Fibroblast of villous mesenchyme (primary cell): ENCODE measurements at regions not wholly inside any gene's neighbourhood (a gene's known extent, or its start where the extent isn't known, plus 50 kb on each side); places are given as distances from the start of the nearest gene placed in this dataset.

ENCODE experiments used
- DNase-seq: peaks from one replicate; pipeline ENCODE4 v3.0.0-alpha.2; 2010; ENCODE audit warnings: low read depth
- H3K4me3 ChIP-seq: 2 replicates; pipeline ENCODE4 v1.5.1; 2011; ENCODE audit warnings: low read depth, mild to moderate bottlenecking, low read length
- TF ChIP-seq, protein P1 (sequence below): IDR thresholded peaks from 2 replicates; pipeline ENCODE4 v1.5.1; 2012; ENCODE audit warnings: low read depth, mild to moderate bottlenecking, low read length; ENCODE audit not compliant: insufficient read depth

DNA sequence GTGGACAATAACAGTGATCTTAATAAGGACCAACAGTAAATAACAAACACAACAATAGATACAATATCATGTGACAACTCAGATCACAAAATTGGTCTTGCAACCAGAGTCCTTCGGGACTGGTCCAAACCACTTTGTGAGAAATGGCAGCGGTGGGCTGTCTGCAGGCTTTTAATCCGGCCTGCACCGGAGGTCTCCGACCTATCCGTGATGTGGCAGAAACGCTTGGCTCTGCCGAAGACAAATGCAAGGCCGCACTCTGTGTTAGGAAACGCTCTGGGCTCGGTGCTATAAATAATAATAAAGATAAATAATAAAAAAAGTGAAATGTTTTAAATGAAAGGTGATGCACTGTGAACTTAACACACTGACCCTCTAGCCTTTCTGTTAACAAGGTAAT, 810.6 kb upstream of the NR2F2 start:
- TF ChIP-seq, protein P1, sequence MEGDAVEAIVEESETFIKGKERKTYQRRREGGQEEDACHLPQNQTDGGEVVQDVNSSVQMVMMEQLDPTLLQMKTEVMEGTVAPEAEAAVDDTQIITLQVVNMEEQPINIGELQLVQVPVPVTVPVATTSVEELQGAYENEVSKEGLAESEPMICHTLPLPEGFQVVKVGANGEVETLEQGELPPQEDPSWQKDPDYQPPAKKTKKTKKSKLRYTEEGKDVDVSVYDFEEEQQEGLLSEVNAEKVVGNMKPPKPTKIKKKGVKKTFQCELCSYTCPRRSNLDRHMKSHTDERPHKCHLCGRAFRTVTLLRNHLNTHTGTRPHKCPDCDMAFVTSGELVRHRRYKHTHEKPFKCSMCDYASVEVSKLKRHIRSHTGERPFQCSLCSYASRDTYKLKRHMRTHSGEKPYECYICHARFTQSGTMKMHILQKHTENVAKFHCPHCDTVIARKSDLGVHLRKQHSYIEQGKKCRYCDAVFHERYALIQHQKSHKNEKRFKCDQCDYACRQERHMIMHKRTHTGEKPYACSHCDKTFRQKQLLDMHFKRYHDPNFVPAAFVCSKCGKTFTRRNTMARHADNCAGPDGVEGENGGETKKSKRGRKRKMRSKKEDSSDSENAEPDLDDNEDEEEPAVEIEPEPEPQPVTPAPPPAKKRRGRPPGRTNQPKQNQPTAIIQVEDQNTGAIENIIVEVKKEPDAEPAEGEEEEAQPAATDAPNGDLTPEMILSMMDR, result no peak

DNA sequence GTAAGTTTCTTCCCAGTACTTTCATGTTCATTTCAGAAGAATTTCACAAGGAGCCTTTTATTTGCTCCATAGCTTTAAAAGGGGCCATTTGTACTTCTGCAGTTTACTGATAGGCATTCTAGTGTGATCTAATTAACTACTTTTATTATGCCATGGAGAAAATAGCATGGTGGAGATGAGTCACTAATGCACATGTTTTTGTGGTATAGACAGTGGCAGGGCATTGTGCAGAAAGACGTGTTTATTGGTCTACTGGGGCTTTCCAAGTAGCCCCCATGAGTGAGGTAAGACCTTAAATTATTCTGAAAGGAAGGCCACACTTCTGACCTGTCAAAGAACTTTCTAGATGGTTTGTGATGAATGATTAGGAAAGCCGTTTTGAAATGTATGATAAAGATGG, 810.0 kb upstream of the NR2F2 start:
- DNase-seq, result peak; percentile 6
- H3K4me3 ChIP-seq, result no peak overlapping the region
- TF ChIP-seq, protein P1, result no peak

More for the DNA sequence above, 810.6 kb upstream of the NR2F2 start:
- no peak for DNase-seq
- H3K4me3 ChIP-seq, result no peak overlapping the region

DNA sequence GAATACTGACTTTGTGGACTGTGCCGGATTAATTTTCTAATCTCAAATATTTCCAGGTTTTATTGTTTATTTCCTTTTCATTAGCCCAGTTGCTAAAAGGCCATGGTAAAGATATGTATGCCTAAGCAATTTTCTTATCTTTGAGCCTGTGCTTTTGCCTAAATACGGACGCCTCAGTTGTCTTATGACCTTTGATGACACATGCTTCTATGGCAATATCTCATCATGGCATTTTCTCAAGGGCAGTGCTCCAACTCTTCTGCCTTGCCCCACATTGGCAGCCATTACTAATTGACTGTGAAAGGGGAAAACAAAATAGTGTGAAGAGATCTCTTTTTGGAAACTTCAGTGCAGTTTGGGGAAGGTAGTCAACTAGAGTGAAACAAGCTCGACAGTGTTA, 809.6 kb upstream of the NR2F2 start:
- H3K4me3 ChIP-seq, result no peak overlapping the region
- DNase-seq, result no peak
- TF ChIP-seq, protein P1, result no peak

DNA sequence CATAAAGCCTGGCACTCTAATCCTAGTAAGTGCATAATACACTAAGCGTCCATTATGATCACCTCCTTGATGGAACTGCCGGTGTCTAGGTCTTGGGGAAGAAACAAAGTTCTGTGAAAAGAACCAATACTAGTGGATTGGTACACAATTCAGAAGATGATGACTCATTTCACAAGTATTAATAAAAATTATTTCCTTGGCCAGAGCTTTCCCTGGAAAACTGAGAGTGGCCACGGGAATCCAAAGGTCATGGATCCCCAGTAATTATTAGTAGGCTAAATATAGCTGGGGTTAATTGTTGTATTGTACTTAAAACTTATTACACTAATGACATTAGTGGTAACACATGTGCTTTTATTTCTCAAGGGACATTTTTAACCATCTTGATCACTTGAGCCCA, 808.0 kb upstream of the NR2F2 start:
- H3K4me3 ChIP-seq, result no peak overlapping the region
- peak; percentile 3 for DNase-seq
- TF ChIP-seq, protein P1, result no peak

DNA sequence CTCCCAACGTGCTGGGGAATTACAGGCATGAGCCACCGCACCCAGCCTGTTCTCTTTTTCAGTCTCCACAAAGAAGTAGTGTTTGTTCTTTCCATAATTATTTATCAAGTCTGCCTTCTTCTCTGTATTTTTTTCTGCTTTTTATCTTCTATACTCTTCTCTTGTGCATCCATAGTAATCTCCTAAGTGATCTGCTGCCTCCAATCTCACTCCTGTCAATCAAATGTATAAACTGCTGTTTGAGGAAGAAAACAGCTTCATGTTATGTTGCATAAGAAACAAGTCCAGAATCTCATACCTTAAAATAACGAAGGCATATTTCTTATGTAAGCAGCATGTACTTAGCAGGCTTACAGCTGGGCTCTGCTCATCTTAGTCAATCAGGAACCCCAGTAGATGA, 801.6 kb upstream of the NR2F2 start:
- TF ChIP-seq, protein P1, result no peak
- DNase-seq, result no peak

DNA sequence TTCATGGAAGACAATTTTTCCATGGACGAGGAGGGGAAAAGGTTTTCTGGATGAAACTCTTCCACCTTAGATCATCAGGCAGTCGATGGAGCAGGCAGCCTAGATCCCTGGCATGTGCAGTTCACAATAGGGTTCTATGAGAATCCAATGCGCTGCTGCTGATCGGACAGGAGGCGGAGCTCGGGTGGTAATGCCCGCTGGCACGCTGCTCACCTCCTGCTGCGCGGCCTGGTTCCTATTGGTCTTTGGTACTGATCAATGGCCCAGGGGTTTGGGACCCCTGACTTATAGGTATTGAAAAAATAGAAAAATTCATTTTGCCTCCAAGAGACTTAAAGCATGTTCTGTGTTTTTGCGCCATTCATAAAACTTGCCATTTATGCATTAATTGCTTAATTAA, 793.9 kb upstream of the NR2F2 start:
- H3K4me3 ChIP-seq, result no peak overlapping the region
- DNase-seq, result no peak
- TF ChIP-seq, protein P1, result no peak

More for the DNA sequence above, 801.6 kb upstream of the NR2F2 start:
- no peak overlapping the region for H3K4me3 ChIP-seq

DNA sequence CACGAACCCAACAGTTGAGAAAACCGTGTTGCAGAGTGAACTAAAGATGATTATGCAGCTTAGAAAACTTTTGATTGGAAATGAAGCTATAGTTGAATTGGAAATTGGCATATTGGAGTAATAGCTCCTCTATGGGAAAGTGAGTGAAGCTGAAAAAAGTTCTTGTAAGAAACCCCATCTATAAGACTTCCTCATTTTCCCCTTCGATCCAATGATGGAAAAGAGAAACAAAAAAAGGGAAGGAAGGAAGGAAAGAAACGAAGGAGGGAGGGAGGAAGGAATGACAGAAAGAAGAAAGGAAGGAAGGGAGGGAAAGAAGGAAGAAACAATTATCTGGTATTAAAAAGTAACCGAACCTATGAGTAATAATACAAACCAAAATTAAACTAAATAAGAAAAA, 791.8 kb upstream of the NR2F2 start:
- no peak for DNase-seq
- H3K4me3 ChIP-seq, result no peak overlapping the region
- TF ChIP-seq, protein P1, result no peak
